HCT116 (cell line): ENCODE measurements at regions not wholly inside any gene's neighbourhood (a gene's known extent, or its start where the extent isn't known, plus 50 kb on each side); places are given as distances from the start of the nearest gene placed in this dataset.

Experiments used
- EZH2 ChIP-seq: fragments of 200-600 bp; sonication (generic); IDR thresholded peaks from 2 replicates; pipeline ENCODE4 v1.6.1; 2017; ENCODE audit warnings: antibody characterized with exemption, mixed run types
- POLR2AphosphoS5 ChIP-seq: IDR thresholded peaks from 2 replicates; pipeline ENCODE4 v1.6.1; 2011; ENCODE audit warnings: mild to moderate bottlenecking, low read depth, low read length, moderate library complexity

GRCh38 chr2:67322353-67323001 is 74.7 kb upstream of the ETAA1 start:
- TF ChIP-seq EZH2 (no peak), POLR2AphosphoS5 (no peak)
